ENCODE measurements at regions not wholly inside any gene's neighbourhood (a gene's known extent, or its start where the extent isn't known, plus 50 kb on each side); places are given as distances from the start of the nearest gene placed in this dataset.

GRCh38 chr6:56407883-56408410, 160.6 kb upstream of the COL21A1 start:
- no peak for DNase-seq (ENCODE audit: low spot score)

GRCh38 chr6:56406276-56407269, 159.2 kb upstream of the COL21A1 start:
- no peak for DNase-seq (ENCODE audit: low spot score)

GRCh38 chr6:56404599-56404998, 157.2 kb upstream of the COL21A1 start:
- no peak for DNase-seq (ENCODE audit: low spot score)

- DNase-seq (ENCODE audit: low spot score), result no peak
Observed at GRCh38 chr6:56403745-56404144, 156.4 kb upstream of the COL21A1 start.

- DNase-seq (ENCODE audit: low spot score), result no peak
Observed at GRCh38 chr6:56401477-56402070, 154.2 kb upstream of the COL21A1 start.

- no peak for DNase-seq (ENCODE audit: low spot score)
Observed at GRCh38 chr6:56400273-56400672, 152.9 kb upstream of the COL21A1 start.

GRCh38 chr6:56399672-56400263, 152.4 kb upstream of the COL21A1 start:
- DNase-seq (ENCODE audit: low spot score), result no peak

GRCh38 chr6:56399250-56399671, 151.9 kb upstream of the COL21A1 start:
- DNase-seq (ENCODE audit: low spot score), result no peak

- no peak for DNase-seq (ENCODE audit: low spot score)
Observed at GRCh38 chr6:56396435-56396834, 149.1 kb upstream of the COL21A1 start.

- no peak for DNase-seq (ENCODE audit: low spot score)
Observed at GRCh38 chr6:56393615-56394612, 146.5 kb upstream of the COL21A1 start.

- DNase-seq (ENCODE audit: low spot score), result no peak
Observed at GRCh38 chr6:56388415-56388755, 141.0 kb upstream of the COL21A1 start.

- no peak for DNase-seq (ENCODE audit: low spot score)
Observed at GRCh38 chr6:56387621-56388414, 140.4 kb upstream of the COL21A1 start.

- DNase-seq (ENCODE audit: low spot score), result no peak
Observed at GRCh38 chr6:56386717-56387116, 139.3 kb upstream of the COL21A1 start.

- DNase-seq (ENCODE audit: low spot score), result no peak
Observed at GRCh38 chr6:56385981-56386593, 138.7 kb upstream of the COL21A1 start.

GRCh38 chr6:56383160-56383559, 135.8 kb upstream of the COL21A1 start:
- DNase-seq (ENCODE audit: low spot score), result no peak

GRCh38 chr6:56382416-56382940, 135.1 kb upstream of the COL21A1 start:
- DNase-seq (ENCODE audit: low spot score), result no peak

GRCh38 chr6:56381801-56382251, 134.4 kb upstream of the COL21A1 start:
- DNase-seq (ENCODE audit: low spot score), result no peak

- no peak for DNase-seq (ENCODE audit: low spot score)
Observed at GRCh38 chr6:56380476-56380875, 133.1 kb upstream of the COL21A1 start.

GRCh38 chr6:56378966-56379585, 131.7 kb upstream of the COL21A1 start:
- no peak for DNase-seq (ENCODE audit: low spot score)
